ENCODE measurements at regions not wholly inside any gene's neighbourhood (a gene's known extent, or its start where the extent isn't known, plus 50 kb on each side); places are given as distances from the start of the nearest gene placed in this dataset.

GRCh38 chr6:73901311-73901710, 205.3 kb downstream of the CD109 start:
- BruUV-seq (replicated peaks): no TSS peak
- Histone ChIP-seq H3K4me2 (ENCODE audit: low read length) (no peak overlapping the region), H3K4me3 (ENCODE audit: low read depth, low read length, poor library complexity, severe bottlenecking) (no peak overlapping the region), H3K36me3 (ENCODE audit: insufficient read depth, low read length) (no peaks in the 10 kb centered on the region), H3K79me2 (ENCODE audit: insufficient read depth, low read depth, low read length) (no peaks in the 10 kb centered on the region), H4K20me1 (ENCODE audit: insufficient read depth, low read length) (no peaks in the 10 kb centered on the region), H3K9me2 (ENCODE audit: insufficient read depth, low read length) (no peaks in the 10 kb centered on the region), H3K9me3 (ENCODE audit: low read length) (no peaks in the 10 kb centered on the region; the same call in 1 of the 2 replicates), H2AFZ (ENCODE audit: low read length) (no peak overlapping the region), H3K27ac (ENCODE audit: low read depth, low read length, poor library complexity, severe bottlenecking) (no peak overlapping the region), H3K4me1 (ENCODE audit: insufficient read depth, low read length, poor library complexity, severe bottlenecking) (no peaks in the 10 kb centered on the region)
- POLR2A ChIA-PET: interaction anchor here (0.6 to 1.1 kb wide), 2 partner anchors 36 to 221 kb away, joined by 3 read pairs; no protein-coding TSS in a partner anchor
- DNase-seq (ENCODE audit: low spot score): no peak
- CTCF ChIA-PET (ENCODE audit: unreplicated experiment): no interaction called here
- intact Hi-C loops (cut with micrococcal nuclease; ENCODE audit: unreplicated experiment): no loop called here
- TF ChIP-seq CTCF (conservative IDR thresholded peaks at IDR 0.05; ENCODE audit: low read length) (no peak), EZH2phosphoT487 (IDR thresholded peaks at IDR 0.05; ENCODE audit: borderline replicate concordance, low read depth, low read length) (no peak)

GRCh38 chr6:73898599-73898998, 202.6 kb downstream of the CD109 start:
- Histone ChIP-seq H3K27ac (ENCODE audit: low read depth, low read length, poor library complexity, severe bottlenecking) (no peak overlapping the region), H4K20me1 (ENCODE audit: insufficient read depth, low read length) (no peaks in the 10 kb centered on the region), H3K36me3 (ENCODE audit: insufficient read depth, low read length) (no peaks in the 10 kb centered on the region), H3K79me2 (ENCODE audit: insufficient read depth, low read depth, low read length) (no peaks in the 10 kb centered on the region), H3K4me2 (ENCODE audit: low read length) (no peak overlapping the region), H3K9me2 (ENCODE audit: insufficient read depth, low read length) (no peaks in the 10 kb centered on the region), H3K4me3 (ENCODE audit: low read depth, low read length, poor library complexity, severe bottlenecking) (no peak overlapping the region), H3K9me3 (ENCODE audit: low read length) (no peaks in the 10 kb centered on the region; the same call in 1 of the 2 replicates), H3K4me1 (ENCODE audit: insufficient read depth, low read length, poor library complexity, severe bottlenecking) (no peaks in the 10 kb centered on the region), H2AFZ (ENCODE audit: low read length) (no peak overlapping the region)
- ChIA-PET CTCF (ENCODE audit: unreplicated experiment) (no interaction called here), POLR2A (no interaction called here)
- TF ChIP-seq EZH2phosphoT487 (IDR thresholded peaks at IDR 0.05; ENCODE audit: borderline replicate concordance, low read depth, low read length) (no peak), CTCF (conservative IDR thresholded peaks at IDR 0.05; ENCODE audit: low read length) (no peak)
- DNase-seq (ENCODE audit: low spot score): no peak
- BruUV-seq (replicated peaks): no TSS peak
- intact Hi-C loops (cut with micrococcal nuclease; ENCODE audit: unreplicated experiment): no loop called here

- POLR2A ChIA-PET: no interaction called here
- intact Hi-C loops (cut with micrococcal nuclease; ENCODE audit: unreplicated experiment): loop anchor here (1.0 kb wide), 1 partner anchor 13 kb away; no protein-coding TSS in a partner anchor
Measured at GRCh38 chr6:73893696-73894095, 197.7 kb downstream of the CD109 start.

More at GRCh38 chr6:73893696-73894095, 197.7 kb downstream of the CD109 start:
- no peak overlapping the region for H2AFZ ChIP-seq (ENCODE audit: low read length)
- H3K4me3 ChIP-seq (ENCODE audit: low read depth, low read length, poor library complexity, severe bottlenecking): no peak overlapping the region
- H3K36me3 ChIP-seq (ENCODE audit: insufficient read depth, low read length): no peaks in the 10 kb centered on the region
- no peaks in the 10 kb centered on the region for H3K9me3 ChIP-seq (ENCODE audit: low read length)
- no peak overlapping the region for H3K27ac ChIP-seq (ENCODE audit: low read depth, low read length, poor library complexity, severe bottlenecking)
- no peaks in the 10 kb centered on the region for H4K20me1 ChIP-seq (ENCODE audit: insufficient read depth, low read length)
- DNase-seq (ENCODE audit: low spot score): no peak
- CTCF ChIA-PET (ENCODE audit: unreplicated experiment): no interaction called here
- no peak for TF ChIP-seq EZH2phosphoT487 (IDR thresholded peaks at IDR 0.05; ENCODE audit: borderline replicate concordance, low read depth, low read length)
- no peak for TF ChIP-seq CTCF (conservative IDR thresholded peaks at IDR 0.05; ENCODE audit: low read length)
- BruUV-seq (replicated peaks): no TSS peak
- H3K4me2 ChIP-seq (ENCODE audit: low read length): no peak overlapping the region
- no peaks in the 10 kb centered on the region for H3K4me1 ChIP-seq (ENCODE audit: insufficient read depth, low read length, poor library complexity, severe bottlenecking)
- H3K79me2 ChIP-seq (ENCODE audit: insufficient read depth, low read depth, low read length): no peaks in the 10 kb centered on the region
- no peaks in the 10 kb centered on the region for H3K9me2 ChIP-seq (ENCODE audit: insufficient read depth, low read length)
